ENCODE measurements at regions not wholly inside any gene's neighbourhood (a gene's known extent, or its start where the extent isn't known, plus 50 kb on each side); places are given as distances from the start of the nearest gene placed in this dataset.

GRCh38 chr9:1171546-1171945 lies 121.4 kb downstream of the DMRT2 start:
- Histone ChIP-seq H3K9me3 (peaks cover 3% of the 10 kb centered on the region; the same call in 1 of the 3 replicates), H3K4me1 (no peaks in the 10 kb centered on the region), H3K4me3 (no peak overlapping the region), H3K4me2 (no peak overlapping the region), H3K27ac (no peak overlapping the region)
- FAIRE-seq, result no peak
- ChIA-PET POLR2A (no interaction called here), CTCF (no interaction called here)
- 23% methylated on average over 5 of the region's 5 CpGs for WGBS (ENCODE audit: missing lambda C conversion rate)
- TF ChIP-seq E2F6 (IDR thresholded peaks at IDR 0.05; ENCODE audit: borderline replicate concordance, low read depth) (no peak), EHMT2 (IDR thresholded peaks at IDR 0.05; ENCODE audit: low read depth) (no peak), SREBF2 (IDR thresholded peaks at IDR 0.05) (no peak), HOXB5 (CRISPR knock-in tag; IDR thresholded peaks at IDR 0.05) (no peak), SMC3 (IDR thresholded peaks at IDR 0.05) (no peak), ZFP36 (IDR thresholded peaks at IDR 0.05; ENCODE audit: borderline replicate concordance, partially characterized antibody) (no peak), CHD4 (IDR thresholded peaks at IDR 0.05; ENCODE audit: borderline replicate concordance) (no peak), EHF (CRISPR knock-in tag; IDR thresholded peaks at IDR 0.05) (no peak)
- ATAC-seq, result no peak
- no peak for DNase-seq (ENCODE audit: low read depth in 1 of 2, low spot score in 1 of 2)

DNA sequence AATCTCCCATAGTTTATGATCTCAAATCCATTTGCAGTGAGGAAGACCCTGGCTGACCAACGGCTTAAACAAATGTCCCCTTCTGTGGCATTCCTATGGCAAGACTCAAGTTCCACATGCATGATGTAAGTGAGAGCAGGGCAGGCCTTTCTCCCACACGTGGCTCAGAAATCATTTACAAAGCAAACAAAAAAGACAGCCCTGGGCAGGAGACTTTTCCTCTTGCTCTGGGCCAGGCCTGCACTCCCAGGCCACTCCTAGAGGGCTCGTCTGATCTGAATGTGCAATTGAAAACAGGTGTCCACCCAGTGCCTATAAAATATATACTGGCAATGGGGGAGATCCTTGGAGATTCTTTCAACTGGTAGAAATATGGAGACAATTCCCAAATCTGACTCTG lies 123.1 kb downstream of the DMRT2 start:
- ChIA-PET POLR2A (no interaction called here), CTCF (no interaction called here)
- no peak for ATAC-seq
- WGBS (ENCODE audit: missing lambda C conversion rate), result 10% methylated on average over 3 of the region's 3 CpGs
- no peak overlapping the region for H3K4me2 ChIP-seq
- peaks cover 3% of the 10 kb centered on the region; the same call in 1 of the 3 replicates for H3K9me3 ChIP-seq
- no peak for FAIRE-seq
- no peaks in the 10 kb centered on the region for H3K4me1 ChIP-seq
- no peak for TF ChIP-seq EHMT2 (IDR thresholded peaks at IDR 0.05; ENCODE audit: low read depth)
- no peak overlapping the region for H3K27ac ChIP-seq
- H3K4me3 ChIP-seq, result no peak overlapping the region
- DNase-seq (ENCODE audit: low read depth in 1 of 2, low spot score in 1 of 2), result no peak

GRCh38 chr9:1173993-1174392 lies 123.8 kb downstream of the DMRT2 start:
- Histone ChIP-seq H3K27ac (no peak overlapping the region), H3K4me2 (no peak overlapping the region), H3K4me1 (no peaks in the 10 kb centered on the region), H3K4me3 (no peak overlapping the region), H3K9me3 (no peaks in the 10 kb centered on the region)
- DNase-seq (ENCODE audit: low read depth in 1 of 2, low spot score in 1 of 2) (no peak), FAIRE-seq (no peak), ATAC-seq (no peak)
- TF ChIP-seq USF2 (IDR thresholded peaks at IDR 0.05) (no peak), POLR2AphosphoS2 (conservative IDR thresholded peaks at IDR 0.05; ENCODE audit: low read length) (no peak), ZSCAN20 (CRISPR knock-in tag; IDR thresholded peaks at IDR 0.05) (no peak), HOXB13 (CRISPR knock-in tag; IDR thresholded peaks at IDR 0.05; ENCODE audit: low read depth) (no peak), CBX2 (IDR thresholded peaks at IDR 0.05; ENCODE audit: borderline replicate concordance, low read depth) (no peak), CHD2 (IDR thresholded peaks at IDR 0.05; ENCODE audit: low read length, partially characterized antibody) (no peak), JUN (IDR thresholded peaks at IDR 0.05) (no peak), RARB (CRISPR knock-in tag; IDR thresholded peaks at IDR 0.05) (no peak)
- TF ChIP-seq, protein P1, sequence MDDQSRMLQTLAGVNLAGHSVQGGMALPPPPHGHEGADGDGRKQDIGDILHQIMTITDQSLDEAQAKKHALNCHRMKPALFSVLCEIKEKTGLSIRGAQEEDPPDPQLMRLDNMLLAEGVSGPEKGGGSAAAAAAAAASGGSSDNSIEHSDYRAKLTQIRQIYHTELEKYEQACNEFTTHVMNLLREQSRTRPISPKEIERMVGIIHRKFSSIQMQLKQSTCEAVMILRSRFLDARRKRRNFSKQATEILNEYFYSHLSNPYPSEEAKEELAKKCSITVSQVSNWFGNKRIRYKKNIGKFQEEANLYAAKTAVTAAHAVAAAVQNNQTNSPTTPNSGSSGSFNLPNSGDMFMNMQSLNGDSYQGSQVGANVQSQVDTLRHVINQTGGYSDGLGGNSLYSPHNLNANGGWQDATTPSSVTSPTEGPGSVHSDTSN (IDR thresholded peaks at IDR 0.05), result no peak
- POLR2A ChIA-PET, result no interaction called here
- CTCF ChIA-PET, result no interaction called here
- WGBS (ENCODE audit: missing lambda C conversion rate), result 23% methylated on average over 6 of the region's 6 CpGs

GRCh38 chr9:1179366-1179765 lies 129.2 kb downstream of the DMRT2 start:
- H3K9me3 ChIP-seq, result no peaks in the 10 kb centered on the region
- H3K4me3 ChIP-seq, result no peak overlapping the region
- H3K4me1 ChIP-seq, result no peaks in the 10 kb centered on the region
- 2% methylated on average over 2 of the region's 2 CpGs for WGBS (ENCODE audit: missing lambda C conversion rate)
- H3K4me2 ChIP-seq, result no peak overlapping the region
- ChIA-PET POLR2A (no interaction called here), CTCF (interaction anchor here (1.1 kb wide), 1 partner anchor 20 kb away, joined by 4 read pairs; no protein-coding TSS in a partner anchor)
- DNase-seq (ENCODE audit: low read depth in 1 of 2, low spot score in 1 of 2) (no peak), ATAC-seq (no peak), FAIRE-seq (no peak)
- no peak for TF ChIP-seq HOXB13 (CRISPR knock-in tag; IDR thresholded peaks at IDR 0.05; ENCODE audit: low read depth)
- TF ChIP-seq ZFP36 (IDR thresholded peaks at IDR 0.05; ENCODE audit: borderline replicate concordance, partially characterized antibody), result no peak
- TF ChIP-seq PHF8 (IDR thresholded peaks at IDR 0.05; ENCODE audit: borderline replicate concordance, low read depth), result no peak
- no peak for TF ChIP-seq ESRRA (IDR thresholded peaks at IDR 0.05; ENCODE audit: borderline replicate concordance, low read length)
- no peak for TF ChIP-seq SREBF2 (IDR thresholded peaks at IDR 0.05)
- no peak for TF ChIP-seq ELK1 (IDR thresholded peaks at IDR 0.05; ENCODE audit: low read depth, low read length)
- H3K27ac ChIP-seq, result no peak overlapping the region

Data from A549 (cell line).